Inferior parietal cortex (tissue), 1 donor: ENCODE measurements at regions not wholly inside any gene's neighbourhood (a gene's known extent, or its start where the extent isn't known, plus 50 kb on each side); places are given as distances from the start of the nearest gene placed in this dataset.

ENCODE experiments used
- DNase-seq: peaks from one replicate; pipeline ENCODE4 v3.0.0-alpha.2; 2016; ENCODE audit errors: extremely low spot score

DNA sequence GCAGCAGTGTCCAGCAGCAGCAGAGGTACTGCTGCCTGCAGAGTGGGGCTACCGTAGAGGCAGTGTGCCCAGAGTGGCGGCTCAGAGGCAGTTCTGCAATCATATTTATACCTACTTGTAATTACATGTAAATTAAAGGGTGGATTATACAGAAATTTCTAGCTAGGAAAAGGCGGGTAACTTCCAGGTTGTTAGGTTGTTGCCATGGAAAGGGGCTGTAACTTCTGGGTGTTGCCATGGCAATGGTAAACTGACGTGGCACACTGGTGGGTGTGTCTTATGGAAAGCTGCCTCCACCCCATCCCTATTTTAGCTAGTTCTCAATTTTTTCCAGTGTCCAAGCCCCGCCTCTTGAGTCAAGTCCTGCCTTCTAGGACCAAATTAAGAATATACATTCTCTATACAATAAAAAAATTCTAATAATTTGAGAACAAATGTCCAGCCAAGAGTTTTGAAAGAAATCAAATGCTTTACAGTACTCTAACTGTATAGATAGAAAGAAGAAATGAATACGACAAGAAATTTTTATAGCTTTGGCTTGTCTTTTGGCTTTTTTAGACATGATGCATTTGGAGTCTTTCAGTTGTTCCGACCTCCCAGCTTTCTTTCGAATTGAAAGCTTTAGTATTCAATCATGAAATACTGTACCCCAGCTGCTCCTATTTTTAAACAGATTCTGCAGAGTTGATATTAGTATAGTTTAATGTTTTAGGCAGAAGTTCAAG lies 816.6 kb downstream of the DIAPH3 start:
- DNase-seq: no peak

DNA sequence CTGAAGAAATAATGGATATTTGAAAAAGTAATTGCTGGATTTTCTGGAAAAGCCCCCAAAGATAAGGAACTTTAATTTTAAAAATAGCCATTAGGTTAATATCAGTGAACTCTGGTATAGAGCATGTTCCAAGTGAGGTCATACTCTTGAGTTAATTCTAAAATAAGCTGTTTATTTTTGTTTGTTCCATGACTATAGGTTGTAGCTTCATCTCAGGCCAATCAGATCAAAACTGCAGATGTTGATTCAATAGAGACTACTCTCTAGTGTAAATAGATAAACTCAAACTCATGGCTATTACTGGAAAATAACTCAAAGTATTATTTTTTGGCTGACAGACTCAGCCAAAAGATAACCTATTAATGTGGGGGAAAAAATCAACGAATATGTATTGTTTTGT lies 815.1 kb downstream of the DIAPH3 start:
- DNase-seq: no peak

DNA sequence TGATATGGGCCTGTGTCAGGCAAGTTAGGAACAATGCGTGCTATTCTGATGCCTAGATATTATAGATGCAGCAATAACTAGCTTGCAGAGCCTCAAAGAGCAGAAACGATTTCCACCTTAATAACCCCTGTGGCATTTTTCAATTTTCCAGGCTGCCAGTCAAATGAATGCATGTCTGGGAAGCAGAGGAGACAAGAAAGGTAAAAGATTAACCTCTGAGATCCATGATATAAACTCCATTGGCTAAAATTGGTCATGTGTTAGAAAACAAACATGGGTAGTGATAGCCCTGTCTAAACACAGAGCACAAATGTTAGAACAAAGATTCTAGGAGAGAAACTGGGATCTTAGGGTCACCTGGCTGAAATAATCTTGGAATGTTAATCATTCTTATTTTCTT lies 811.1 kb downstream of the DIAPH3 start:
- no peak for DNase-seq

DNA sequence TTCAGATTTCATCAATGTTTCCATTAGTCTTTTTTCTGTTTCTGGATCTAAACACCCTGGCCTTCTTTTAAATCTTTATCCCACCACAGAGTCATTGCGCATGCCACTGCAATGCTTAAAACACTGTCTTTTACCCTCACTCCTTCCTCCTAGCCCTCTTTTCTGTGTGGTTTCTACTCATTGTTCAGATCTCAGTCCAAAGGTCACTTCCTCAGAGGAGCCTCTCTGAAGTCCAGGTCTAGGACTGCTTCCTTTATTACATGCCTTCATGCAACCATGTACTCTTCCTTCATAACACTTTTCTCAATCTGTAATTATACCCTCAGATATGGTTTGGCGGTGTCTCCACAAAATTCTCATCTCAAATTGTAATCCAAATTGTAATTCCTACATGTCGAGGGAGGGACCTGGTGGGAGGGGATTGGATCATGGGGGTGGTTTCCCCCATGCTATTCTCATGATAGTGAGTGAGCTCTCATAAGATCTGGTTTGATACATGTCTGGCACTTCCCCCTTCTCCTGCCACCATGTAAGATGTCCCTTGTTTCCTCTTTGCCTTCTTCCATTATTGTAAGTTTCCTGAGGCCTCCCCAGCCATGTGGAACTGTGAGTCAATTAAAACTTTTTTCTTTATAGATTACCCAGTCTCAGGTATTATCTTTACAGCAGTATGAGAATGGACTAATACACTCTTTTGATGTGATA lies 808.9 kb downstream of the DIAPH3 start:
- DNase-seq: no peak

DNA sequence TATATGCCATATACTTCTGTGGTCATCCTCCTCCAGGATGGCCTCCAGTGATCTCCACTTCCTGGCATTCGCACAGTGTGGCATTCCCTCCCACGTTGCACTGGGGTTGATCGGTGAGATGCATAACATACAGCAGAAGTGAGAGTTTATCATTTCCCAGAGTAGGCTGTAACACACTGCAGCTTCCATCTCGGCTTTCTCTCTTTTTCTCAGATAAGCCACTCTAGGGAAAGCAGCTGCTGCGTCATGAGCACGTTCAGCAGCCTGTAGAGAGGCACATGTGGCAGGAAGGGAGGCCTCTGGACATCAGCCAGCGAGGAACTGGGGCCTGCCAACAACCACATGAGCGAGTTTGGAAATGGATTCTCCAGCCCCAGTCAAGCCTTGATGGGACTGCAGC lies 807.1 kb downstream of the DIAPH3 start:
- no peak for DNase-seq

DNA sequence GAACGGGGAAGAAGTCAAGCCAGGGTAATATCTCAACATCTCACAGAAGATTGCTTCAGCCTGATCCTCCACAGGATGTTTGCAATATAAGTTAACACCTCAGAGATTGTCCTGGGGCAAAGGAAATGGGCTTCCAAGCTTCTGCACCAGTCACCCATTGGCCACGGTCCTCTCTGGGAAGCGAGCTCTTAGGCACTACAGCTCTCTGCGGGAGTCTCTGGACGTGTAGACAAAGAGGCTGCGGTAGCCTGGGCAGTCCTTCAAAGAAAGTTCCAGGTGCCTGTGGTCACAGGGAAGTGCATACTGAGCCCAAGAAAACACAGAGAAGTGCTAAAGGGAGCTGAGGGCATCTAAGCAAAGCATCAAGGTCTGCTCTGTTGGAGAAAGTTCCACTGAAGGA lies 805.7 kb downstream of the DIAPH3 start:
- DNase-seq: no peak

DNA sequence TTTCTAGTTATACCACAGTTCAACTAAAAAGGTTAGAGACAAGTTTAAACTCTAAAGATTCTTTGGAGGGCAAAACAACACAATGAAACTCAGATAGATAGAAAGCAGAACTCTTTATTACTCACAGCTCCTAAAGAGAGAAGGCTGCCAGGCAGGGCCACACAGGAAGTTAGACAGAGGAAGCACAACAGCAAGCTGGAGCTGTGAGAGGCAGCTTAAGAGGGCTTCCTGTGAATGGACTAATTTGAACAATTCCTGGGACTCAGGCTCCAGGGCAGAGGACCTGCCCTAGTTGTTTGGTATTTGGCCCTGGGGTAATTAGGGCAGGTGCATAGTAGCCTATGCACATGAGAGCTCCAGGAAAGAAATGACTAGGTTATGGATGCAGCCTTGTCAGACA lies 803.6 kb downstream of the DIAPH3 start:
- no peak for DNase-seq

DNA sequence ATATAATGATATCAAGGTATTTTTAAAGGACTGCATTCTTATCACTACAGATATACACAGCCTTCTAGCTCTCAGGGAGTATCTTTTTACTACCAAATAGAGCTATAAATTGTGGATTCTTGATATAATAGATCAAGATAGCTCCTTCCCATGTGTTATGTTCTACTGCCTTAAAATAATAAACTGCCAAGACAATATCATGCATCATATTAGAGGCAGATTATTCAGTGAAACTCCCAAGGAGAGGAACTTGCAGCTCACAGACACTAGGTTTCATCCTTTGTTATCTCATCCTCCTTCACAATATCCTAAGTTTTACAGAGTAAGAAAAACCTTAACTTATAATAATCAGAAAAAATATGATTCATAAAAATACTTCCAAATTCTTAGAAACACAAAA lies 802.8 kb downstream of the DIAPH3 start:
- no peak for DNase-seq

DNA sequence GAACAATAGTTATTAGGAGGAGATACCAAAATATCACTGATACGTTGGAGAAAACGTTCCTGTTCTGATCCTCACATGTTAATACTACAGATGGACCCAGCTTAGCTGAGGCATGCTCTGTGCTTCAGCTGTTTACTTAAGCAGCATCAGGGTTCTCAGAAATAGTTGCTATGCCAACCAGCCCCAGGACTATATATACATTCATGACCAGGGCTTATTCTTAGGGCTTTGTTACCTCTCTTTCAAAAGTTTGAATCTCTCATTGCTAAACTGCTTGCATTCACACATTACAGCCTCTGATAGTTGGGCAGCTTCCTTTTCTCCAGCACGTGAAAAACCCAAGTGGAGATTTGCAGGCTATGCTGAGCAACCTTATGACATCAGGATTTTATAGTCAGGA lies 800.4 kb downstream of the DIAPH3 start:
- DNase-seq: no peak

DNA sequence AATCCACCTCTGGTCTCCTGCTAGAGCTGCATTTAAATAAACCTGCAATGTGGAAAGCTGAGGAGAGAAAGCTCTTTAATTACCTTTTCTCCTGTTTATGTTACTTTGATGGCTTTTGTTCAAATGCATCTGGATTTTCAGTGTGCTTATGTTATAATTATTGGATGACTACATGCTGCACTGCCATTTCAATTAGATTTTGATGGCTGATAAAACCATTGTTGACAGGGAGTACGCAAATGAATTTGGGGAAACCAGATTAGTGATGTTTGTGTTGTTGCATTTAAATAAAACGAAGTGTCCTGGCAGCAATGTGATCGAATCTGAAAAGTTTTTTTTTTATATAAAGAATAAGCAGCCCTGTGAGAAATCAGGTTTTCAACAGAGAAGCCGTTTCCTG lies 799.8 kb downstream of the DIAPH3 start:
- no peak for DNase-seq

DNA sequence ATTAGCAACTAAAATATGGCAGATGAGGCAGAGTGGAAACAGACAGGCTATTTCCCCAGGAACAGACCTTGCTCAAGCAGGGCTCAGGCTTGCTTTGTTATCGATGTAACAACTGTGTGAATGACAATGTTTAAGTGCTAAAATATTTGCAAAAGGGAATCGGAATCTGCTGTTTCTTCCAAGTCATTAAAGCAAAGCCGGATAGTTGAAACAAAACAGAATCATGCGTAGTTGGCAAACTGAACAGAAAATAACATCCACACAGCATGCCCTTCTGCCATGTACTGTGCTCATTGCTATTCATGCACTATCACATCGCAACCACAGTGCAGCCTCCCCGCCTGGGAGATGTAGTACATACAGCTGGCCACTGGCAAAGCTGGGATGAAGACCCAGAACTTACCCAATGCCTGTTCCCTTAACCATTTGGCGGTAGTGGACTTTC lies 799.1 kb downstream of the DIAPH3 start:
- DNase-seq: no peak

DNA sequence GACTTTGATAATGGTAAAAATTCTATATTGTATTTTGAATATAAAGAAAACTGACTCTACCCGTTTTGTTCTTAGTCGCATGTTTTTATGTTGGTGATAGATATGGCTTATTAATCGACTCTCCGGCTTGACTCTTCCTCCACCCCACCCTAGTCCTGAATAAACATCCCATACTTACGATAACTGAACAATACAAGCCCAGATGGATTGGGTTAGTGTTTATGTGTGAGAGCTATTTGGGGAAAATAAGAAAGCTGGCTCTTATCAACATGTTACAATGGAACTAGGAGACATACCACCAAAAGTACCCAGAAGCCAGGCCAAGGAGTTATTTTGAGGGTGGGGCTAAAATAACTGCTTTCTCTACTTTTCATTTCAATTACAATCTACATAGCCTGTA lies 796.3 kb downstream of the DIAPH3 start:
- DNase-seq: no peak

DNA sequence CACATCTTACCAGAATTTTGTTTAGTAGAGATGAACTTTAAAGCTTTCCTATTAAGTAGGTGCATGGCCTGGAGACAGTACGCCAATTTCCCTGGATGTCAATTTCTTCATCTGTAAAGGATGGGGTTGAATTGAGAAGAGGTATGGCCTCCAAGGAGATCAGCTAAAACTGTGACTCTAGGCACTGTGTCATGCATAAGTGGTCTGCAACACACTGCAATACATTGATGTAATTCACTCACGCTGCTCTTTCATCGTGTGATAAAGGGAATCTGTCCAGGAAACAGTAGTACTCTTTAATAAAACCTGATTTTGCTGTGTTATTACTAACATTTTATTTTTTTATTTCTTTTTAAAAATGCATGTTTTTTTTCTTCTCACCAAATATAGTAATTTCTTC lies 795.8 kb downstream of the DIAPH3 start:
- no peak for DNase-seq

DNA sequence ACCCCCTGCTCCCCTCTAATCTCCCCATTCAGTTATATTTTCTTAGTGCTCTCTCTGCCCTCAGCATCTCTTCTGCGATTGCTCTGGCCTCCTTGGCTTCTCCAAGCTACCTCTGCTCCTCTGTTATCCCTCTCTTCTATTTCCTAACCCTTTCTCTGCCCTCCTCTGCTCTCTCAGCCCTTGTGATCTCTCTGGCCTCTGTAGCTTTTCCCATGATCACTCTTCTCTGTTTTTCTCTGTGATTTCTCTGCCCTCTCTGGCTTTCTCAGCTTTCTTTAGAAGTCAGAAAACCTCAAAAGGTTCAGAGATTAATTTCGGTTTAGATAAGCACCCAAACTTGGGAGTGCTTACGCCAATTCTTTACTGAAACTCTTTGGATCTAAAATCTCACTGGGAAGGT lies 795.0 kb downstream of the DIAPH3 start:
- no peak for DNase-seq

DNA sequence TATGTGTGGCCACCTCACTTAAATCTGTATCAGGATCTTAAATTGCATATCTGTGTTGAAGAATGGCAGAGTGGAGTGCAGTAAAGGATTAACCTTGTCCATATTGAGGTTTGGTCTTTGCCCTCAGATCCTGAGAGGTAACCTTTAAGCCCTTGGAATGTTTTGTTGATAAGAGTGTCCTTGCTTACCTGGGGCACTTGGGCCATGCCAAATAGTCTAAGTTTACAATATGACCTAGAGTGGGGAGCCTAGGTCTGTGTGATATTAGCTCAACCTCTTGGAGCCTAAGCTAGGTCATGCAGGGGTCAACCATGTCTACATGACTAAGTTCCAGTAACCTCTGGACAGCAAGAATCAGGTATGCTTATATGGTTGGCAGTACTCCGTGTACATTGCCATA lies 792.5 kb downstream of the DIAPH3 start:
- no peak for DNase-seq

DNA sequence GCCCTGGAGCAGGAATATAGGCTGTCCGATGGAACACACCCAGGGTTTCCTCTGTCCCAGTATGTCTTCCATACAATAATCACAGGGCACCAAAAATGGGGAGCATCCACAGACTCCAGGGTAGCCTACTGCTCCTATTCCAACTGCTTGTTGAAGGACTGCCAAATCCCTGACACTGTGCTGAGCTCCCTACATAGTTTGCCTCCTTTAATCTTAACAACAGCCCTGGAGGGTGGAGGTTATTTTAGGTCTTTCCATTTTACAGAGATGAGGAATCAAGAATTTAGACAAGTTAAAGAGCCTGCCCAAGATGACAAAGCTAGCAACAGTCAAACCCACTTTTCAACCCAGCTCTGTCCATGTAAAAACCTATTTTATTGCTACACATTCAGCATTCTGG lies 790.4 kb downstream of the DIAPH3 start:
- DNase-seq: no peak

DNA sequence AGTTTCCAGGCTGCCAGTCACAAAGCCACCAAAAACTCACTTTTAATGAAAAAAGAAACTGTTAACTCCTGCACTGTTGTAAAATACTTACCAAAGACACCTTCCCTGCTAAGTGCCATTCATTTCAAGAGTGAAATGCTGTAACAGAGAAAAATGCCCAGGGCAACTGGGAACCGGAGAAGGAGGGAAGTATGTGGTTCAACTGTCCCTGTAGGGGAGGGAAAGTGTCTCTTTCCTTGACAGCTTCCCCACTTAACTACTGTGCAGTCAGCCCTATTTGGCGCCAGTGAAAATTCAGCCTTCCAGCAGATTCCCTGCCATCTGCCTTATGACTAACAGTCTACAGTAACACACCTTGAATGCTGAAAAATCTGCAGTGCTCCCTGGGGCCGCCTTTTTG lies 789.0 kb downstream of the DIAPH3 start:
- no peak for DNase-seq

DNA sequence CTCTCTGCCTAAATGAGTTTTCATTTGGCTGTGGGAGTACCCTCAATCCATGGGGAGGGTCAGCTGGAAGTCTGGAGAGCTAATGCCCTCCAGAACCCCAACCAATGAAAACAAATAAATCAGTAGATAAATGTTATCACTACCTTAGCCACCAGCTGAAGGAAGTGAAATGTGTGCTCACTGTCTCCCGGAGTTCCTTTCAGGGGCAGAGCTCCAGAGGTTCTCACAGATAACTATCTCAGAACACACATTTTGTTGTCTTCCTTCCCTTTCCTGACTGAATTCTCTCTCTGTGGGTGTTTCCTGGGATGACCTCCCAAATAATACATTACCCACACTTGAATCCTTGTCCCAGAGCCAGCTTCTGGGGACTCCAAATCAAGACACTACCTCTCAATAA lies 779.6 kb downstream of the DIAPH3 start:
- DNase-seq: no peak

DNA sequence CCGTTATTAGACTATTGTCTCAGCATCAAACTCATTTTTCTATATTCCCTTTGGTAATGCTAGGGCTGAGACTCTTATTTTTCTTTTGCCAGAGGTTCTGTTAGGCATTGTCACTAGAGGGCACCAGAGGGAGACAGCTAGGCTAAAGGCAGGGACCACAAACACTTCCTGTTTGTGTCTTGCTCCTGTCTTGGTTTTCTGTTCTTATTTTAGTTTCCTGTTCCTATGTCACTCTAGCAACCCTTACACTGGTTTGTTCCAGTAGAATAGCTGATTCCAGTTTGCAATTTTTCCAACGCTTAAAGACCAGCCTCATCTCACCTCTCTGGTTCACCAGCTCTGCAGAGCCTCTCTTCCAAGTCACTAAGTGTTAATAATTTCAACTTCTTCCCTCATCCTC lies 772.0 kb downstream of the DIAPH3 start:
- DNase-seq: peak; percentile 66

DNA sequence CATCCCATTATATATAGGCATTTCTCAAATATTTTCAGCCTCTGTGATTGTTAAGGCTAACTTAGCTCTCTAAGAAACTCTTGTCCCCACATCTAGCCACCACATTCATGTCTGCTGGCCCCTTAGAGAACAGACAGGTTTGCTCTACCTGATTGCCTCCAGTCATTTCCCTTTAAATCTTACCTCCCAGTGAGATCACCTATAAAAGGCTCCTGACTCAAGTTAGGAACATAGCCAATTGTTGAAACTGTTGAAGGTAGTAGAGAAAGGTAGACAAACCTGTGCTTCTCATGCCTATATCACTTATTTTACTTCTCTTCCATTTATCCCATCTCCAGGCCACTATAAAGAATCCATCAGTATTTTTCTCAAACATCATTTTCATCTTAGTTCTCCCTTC lies 771.4 kb downstream of the DIAPH3 start:
- no peak for DNase-seq

DNA sequence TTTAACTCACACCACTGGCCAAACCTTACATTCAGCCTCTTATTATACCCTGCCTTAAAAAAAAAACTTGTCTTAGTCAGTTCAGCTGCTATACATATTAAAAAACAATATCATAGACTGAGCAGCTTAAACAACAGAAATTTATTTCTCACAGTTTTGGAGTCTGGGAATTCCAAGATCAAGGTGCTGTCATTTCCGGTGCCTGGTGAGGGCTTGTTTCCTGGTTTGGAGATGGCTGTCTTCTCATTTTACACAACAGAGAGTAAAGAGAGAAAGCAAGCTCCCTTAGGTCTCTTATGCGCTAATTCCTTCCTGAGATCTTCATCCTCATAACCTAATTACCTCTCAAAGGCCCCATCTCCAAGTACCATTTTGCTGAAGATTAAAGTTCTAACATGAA lies 769.2 kb downstream of the DIAPH3 start:
- DNase-seq: no peak

DNA sequence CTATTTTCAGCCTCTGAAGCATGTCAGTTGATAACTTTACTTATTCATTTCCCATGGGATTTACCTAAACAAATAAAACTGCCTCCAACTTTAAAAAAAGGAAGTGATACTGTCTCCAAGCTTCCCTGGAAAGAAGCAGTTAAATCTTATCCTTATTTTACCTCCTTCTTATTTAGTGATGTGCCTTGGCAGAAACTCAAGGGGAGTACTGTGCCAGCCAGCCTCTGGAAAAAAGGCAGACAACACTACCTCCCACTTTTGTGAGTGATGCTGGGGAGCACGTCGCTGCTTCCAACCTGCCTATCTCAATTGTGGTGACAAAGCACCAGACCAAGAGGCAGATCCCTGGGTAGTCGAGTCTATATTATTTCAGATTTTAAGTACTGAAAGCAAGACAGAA lies 765.6 kb downstream of the DIAPH3 start:
- no peak for DNase-seq

DNA sequence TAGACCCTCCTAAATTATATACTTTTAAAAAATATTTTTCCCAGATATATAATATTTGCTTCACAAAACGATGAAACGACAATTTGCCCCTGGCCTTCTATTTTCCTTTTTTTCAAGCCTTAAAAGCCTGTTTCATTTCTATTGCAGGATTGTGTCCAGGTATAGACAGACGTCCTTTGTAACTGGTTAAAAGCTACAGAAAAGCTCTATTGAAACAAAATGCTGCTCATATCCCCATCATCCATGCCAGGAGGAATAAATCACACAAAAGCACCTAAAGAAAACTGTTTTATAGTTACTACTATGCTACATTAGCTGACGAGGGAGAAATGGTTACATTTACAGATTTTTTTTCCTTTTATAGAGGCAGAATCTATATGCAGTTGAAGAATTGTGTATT lies 765.1 kb downstream of the DIAPH3 start:
- DNase-seq: no peak

DNA sequence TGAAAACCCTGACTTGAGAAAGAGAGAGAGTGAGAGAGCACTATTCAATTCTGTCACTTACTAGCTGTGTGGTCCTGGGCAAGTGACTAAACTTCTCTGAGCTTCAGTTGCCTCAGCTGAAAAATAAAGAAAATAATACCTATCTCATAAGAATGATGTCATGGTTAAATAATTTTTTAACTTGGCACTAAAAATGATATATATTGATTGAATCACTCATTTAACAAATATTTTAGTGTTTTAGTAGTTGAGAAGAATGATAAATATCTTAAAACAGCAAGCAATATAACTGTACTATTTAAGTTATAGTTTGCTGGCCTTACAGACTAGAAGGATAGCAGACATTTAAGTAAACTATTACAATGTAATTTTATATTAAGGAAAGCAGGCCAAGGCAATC lies 764.2 kb downstream of the DIAPH3 start:
- no peak for DNase-seq
